Psoas muscle (tissue), 7 donors: ENCODE measurements at regions not wholly inside any gene's neighbourhood (a gene's known extent, or its start where the extent isn't known, plus 50 kb on each side); places are given as distances from the start of the nearest gene placed in this dataset.

Experiments used
- ATAC-seq, 4 donors: fragments of 200-7000 bp; cut with Tn5 transposase; one replicate each; pipeline ENCODE4 v1.9.1; 2020; ENCODE audit warnings: moderate library complexity in 3 of 4, mild to moderate bottlenecking in 2 of 4
- DNase-seq, 2 donors: peaks; one replicate each; pipeline ENCODE4 v3.0.0-alpha.2; 2020
- H3K27ac ChIP-seq: fragments of 200-600 bp; one replicate; pipeline ENCODE4 v1.8.0; 2022
- H3K27me3 ChIP-seq, 3 donors: fragments of 200-600 bp in 1 of 3; one replicate each; pipeline versions ENCODE4 v1.6.1 to v1.8.0; 2013 to 2022; ENCODE audit warnings: low read length in 2 of 3, mild to moderate bottlenecking in 2 of 3, moderate library complexity in 1 of 3; ENCODE audit not compliant: insufficient read depth in 3 of 3
- H3K36me3 ChIP-seq, 2 donors: fragments of 200-600 bp in 1 of 2; one replicate each; pipeline versions ENCODE4 v1.6.1 to v1.8.0; 2013 to 2022; ENCODE audit warnings: low read depth in 1 of 2, mild to moderate bottlenecking in 1 of 2, moderate library complexity in 1 of 2; ENCODE audit not compliant: insufficient read depth in 1 of 2
- H3K4me1 ChIP-seq: fragments of 200-600 bp; one replicate; pipeline ENCODE4 v1.8.0; 2022
- H3K4me3 ChIP-seq: fragments of 200-600 bp; one replicate; pipeline ENCODE4 v1.8.0; 2022; ENCODE audit warnings: mild to moderate bottlenecking
- H3K9me3 ChIP-seq: fragments of 200-600 bp; one replicate; pipeline ENCODE4 v1.8.0; 2022
- WGBS, 3 donors: extraction: QIAGEN DNeasy Blood & Tissue Kit; methylation state at CpG; one replicate each; pipeline versions ENCODE4 v1.1.6 to v1.1.7; 2013; 5-methylcytosine and 5-hydroxymethylcytosine counted together
- intact Hi-C, 2 donors: fragments of 100-400 bp; cut with DNase I; formaldehyde crosslinking; loops; one replicate each; pipeline versions ENCODE4 v1.11.0 to v1.14.2; 2022
- TF ChIP-seq, protein P1 (sequence below): fragments of 200-600 bp; IDR thresholded peaks from one replicate; pipeline ENCODE4 v1.8.0; 2022; ENCODE audit warnings: antibody characterized with exemption
- donor health status: healthy with polysubstance abuse.
- donor health status: DM: no; HTN: no; CAD: no; lungs with moderate emphysema.
- donor health status: Bipolar disorder and iron deficiency.
- donor health status: healthy.
- donor health status: DM: yes; HTN: yes; CAD: no.
- donor health status: DM: no; HTN: no; CAD: no.
- donor health status: DM: yes; HTN: yes; CAD: no.

DNA sequence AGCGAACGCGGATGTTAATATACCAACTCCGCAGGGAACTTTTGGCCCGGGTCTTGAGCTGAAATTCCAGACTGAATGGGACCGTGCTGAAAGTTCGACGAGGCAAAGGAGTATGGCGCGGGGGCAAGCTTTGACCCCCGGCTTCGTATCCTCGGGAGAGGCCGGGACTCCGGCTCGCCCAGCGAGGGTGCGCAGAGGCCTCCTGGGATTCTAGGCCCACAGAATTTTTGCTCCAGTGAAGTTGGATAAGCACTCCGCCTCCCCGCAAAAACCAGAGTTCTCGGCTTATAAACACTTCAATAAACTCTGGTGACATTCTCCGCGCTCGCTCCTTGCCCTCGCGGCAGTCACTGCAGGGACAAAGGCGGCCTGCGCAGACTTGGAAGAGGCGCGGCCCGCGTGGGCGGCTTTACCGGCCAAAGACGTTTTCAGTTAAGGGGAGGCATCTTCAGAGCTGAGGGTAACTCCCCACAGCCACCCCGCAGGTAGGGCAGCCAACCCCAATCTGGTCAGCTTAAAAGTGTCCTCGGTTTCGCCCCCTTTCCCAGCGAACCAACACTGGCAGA is 112.6 kb downstream of the KCNRG start:
- no peaks in the 10 kb centered on the region for H3K9me3 ChIP-seq
- TF ChIP-seq, protein P1, sequence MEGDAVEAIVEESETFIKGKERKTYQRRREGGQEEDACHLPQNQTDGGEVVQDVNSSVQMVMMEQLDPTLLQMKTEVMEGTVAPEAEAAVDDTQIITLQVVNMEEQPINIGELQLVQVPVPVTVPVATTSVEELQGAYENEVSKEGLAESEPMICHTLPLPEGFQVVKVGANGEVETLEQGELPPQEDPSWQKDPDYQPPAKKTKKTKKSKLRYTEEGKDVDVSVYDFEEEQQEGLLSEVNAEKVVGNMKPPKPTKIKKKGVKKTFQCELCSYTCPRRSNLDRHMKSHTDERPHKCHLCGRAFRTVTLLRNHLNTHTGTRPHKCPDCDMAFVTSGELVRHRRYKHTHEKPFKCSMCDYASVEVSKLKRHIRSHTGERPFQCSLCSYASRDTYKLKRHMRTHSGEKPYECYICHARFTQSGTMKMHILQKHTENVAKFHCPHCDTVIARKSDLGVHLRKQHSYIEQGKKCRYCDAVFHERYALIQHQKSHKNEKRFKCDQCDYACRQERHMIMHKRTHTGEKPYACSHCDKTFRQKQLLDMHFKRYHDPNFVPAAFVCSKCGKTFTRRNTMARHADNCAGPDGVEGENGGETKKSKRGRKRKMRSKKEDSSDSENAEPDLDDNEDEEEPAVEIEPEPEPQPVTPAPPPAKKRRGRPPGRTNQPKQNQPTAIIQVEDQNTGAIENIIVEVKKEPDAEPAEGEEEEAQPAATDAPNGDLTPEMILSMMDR = no peak
- H3K27ac ChIP-seq = peak overlapping the region; percentile 100
- DNase-seq = no peak
- peak overlapping the region; percentile 99 for H3K4me3 ChIP-seq
- intact Hi-C loops = loop anchor here (5.0 to 10.0 kb wide), 2 partner anchors 289 to 473 kb away; no protein-coding TSS in a partner anchor
- H3K36me3 ChIP-seq = no peaks in the 10 kb centered on the region
- peaks cover 19% of the 10 kb centered on the region for H3K4me1 ChIP-seq
- WGBS, 3 donors = 71 to 81% (median 74%) methylated on average over 39 of the region's 39 CpGs
- no peak for ATAC-seq
- peaks cover 0 to 7% (median 4%) of the 10 kb centered on the region in 3 donors for H3K27me3 ChIP-seq

DNA sequence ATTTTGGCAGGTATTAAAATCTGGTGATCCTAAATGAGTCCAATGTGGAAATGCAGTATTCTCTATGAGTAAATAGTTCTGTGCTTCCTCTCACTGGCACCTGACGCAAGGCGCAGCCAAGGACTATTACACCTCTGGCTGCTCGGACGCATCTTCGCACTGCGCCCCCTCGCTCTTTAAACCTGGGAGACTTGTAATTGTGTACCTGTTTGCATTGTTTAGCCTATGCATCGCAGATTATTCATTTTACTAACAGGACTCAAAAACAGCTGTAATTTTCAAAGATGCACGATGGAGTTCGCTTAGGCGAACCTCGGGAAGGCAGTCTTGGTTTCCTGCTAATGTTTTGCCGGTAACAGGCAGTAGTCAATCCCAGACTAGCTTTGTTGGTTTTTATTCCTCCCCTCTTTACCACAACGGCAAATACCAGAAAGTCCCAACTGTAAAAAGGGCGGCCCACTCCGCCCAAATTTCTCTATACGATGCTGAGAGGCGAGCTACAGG is 113.2 kb downstream of the KCNRG start:
- no peak overlapping the region for H3K4me3 ChIP-seq
- peaks cover 14% of the 10 kb centered on the region for H3K4me1 ChIP-seq
- 95 to 97% (median 96%) methylated on average over 18 of the region's 18 CpGs for WGBS, 3 donors
- intact Hi-C loops = loop anchor here (5.0 to 10.0 kb wide), 2 partner anchors 289 to 474 kb away; no protein-coding TSS in a partner anchor
- peaks cover 0 to 7% (median 6%) of the 10 kb centered on the region in 3 donors for H3K27me3 ChIP-seq
- TF ChIP-seq, protein P1 = no peak
- H3K36me3 ChIP-seq = no peaks in the 10 kb centered on the region
- no peak for DNase-seq
- no peaks in the 10 kb centered on the region for H3K9me3 ChIP-seq
- H3K27ac ChIP-seq = peak overlapping the region; percentile 18
- ATAC-seq = no peak

DNA sequence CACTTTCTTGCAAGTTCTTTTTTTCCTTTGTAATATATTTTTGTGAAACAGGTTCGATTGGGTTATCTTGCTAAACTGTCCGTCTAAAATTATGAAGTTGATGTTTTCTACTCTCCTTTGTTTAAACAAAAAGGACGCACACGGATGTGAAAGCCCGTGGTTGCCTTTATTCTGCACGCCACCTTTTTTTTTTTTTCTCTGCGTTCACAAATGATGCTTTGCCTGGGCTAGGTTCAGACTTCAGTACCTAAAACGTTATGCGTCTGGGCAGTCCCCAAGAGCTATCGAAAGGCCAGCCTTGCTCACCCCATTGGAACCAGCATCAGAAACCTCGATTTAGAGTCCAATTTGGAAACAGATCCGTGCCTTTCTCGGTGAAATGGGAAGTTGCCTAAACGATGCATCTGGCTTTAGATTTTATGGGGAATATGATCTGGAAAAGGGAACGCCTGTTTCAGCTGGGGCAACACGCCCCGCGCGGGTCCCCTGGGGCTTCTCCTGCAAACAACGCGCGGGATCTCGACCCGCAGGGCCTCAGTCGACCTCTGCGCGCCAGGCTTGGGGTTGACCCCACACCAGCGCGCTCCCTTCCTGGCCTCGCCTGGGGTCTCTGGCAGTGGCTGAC is 113.9 kb downstream of the KCNRG start:
- intact Hi-C loops = loop anchor here (5.0 to 10.0 kb wide), 2 partner anchors 288 to 474 kb away; no protein-coding TSS in a partner anchor
- peaks cover 0 to 7% (median 6%) of the 10 kb centered on the region in 3 donors for H3K27me3 ChIP-seq
- H3K4me1 ChIP-seq = peaks cover 14% of the 10 kb centered on the region
- peak overlapping the region; percentile 77 for H3K4me3 ChIP-seq
- DNase-seq = peak in 1 of 2 donors; percentile 57
- H3K36me3 ChIP-seq = no peaks in the 10 kb centered on the region
- WGBS, 3 donors = 49 to 68% (median 52%) methylated on average over 30 of the region's 30 CpGs
- H3K9me3 ChIP-seq = no peaks in the 10 kb centered on the region
- H3K27ac ChIP-seq = peak overlapping the region; percentile 71
- TF ChIP-seq, protein P1 = no peak
- no peak for ATAC-seq

DNA sequence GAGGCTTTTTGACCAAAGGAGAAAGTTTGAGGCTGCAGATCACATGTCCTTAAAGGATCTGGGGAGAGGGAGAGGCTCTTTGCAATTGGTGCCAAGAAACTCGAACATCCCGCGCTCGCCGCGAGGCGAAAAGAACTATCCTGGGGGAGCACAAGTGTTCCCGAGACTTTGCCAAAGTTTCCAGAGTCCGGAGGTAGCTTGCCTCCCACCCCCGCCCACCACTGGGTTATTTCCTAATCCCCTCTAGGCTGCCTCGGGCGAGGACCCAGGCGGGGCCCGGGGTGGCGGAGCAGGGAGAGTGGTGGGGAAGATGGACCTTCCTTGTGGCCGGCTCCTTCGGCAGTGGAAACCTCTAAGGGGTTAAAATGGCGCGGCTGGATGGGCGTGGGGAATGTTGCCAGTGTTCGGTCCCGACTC is 114.5 kb downstream of the KCNRG start:
- H3K9me3 ChIP-seq = no peaks in the 10 kb centered on the region
- peaks cover 14% of the 10 kb centered on the region for H3K4me1 ChIP-seq
- H3K27me3 ChIP-seq = peaks cover 0 to 7% (median 6%) of the 10 kb centered on the region in 3 donors
- H3K27ac ChIP-seq = peak overlapping the region; percentile 71
- TF ChIP-seq, protein P1 = no peak
- peak overlapping the region; percentile 77 for H3K4me3 ChIP-seq
- peak in 1 of 4 donors; percentile 1 for ATAC-seq
- H3K36me3 ChIP-seq = no peaks in the 10 kb centered on the region
- 2 to 9% (median 8%) methylated on average over 18 to 22 of the region's 22 CpGs for WGBS, 3 donors
- DNase-seq = peak; percentile 65 to 75
- intact Hi-C loops = loop anchor here (5.0 to 10.0 kb wide), 3 partner anchors 248 to 475 kb away; no protein-coding TSS in a partner anchor
